SK-N-SH (cell line): ENCODE measurements at regions not wholly inside any gene's neighbourhood (a gene's known extent, or its start where the extent isn't known, plus 50 kb on each side); places are given as distances from the start of the nearest gene placed in this dataset.

ENCODE experiments used
- CTCF ChIA-PET: fragments of 300-600, 350-600 bp; formaldehyde crosslinking; extraction: SDS; loops from one replicate; lab custom pipeline; 2021; lab: Yijun Ruan, JAX
- POLR2A ChIA-PET: fragments of 350-600 bp; sonication (Branson Sonifier 250); formaldehyde crosslinking; extraction: SDS; loops from one replicate; lab custom pipeline; 2020; ENCODE audit warnings: antibody characterized with exemption, inconsistent platforms; lab: Yijun Ruan, JAX
- DNase-seq: peaks from one replicate; pipeline ENCODE4 v3.0.0; 2012
- H2AFZ ChIP-seq: fragments of 200-600 bp; sonication (generic); 2 replicates; pipeline ENCODE4 v1.8.1; 2016; ENCODE audit warnings: antibody characterized with exemption, mild to moderate bottlenecking, low read depth
- H3F3A ChIP-seq: fragments of 200-600 bp; sonication (generic); replicated peaks from 2 replicates; pipeline ENCODE3; 2016; ENCODE audit warnings: antibody characterized with exemption, mild to moderate bottlenecking; ENCODE audit not compliant: insufficient read depth
- H3K27ac ChIP-seq, 2 experiments: fragments of 200-500 bp in 1 of 2; fragments of 200-600 bp in 1 of 2; sonication (Bioruptor generic) in 1 of 2; sonication (generic), shearing (Covaris generic) in 1 of 2; 2 replicates each; pipeline versions ENCODE4 v1.5.1 to v1.6.1; 2014 to 2016; ENCODE audit warnings: low read depth in 2 of 2, inconsistent platforms in 1 of 2, low read length in 1 of 2, mild to moderate bottlenecking in 1 of 2, mixed read lengths in 1 of 2
- H3K27me3 ChIP-seq: fragments of 200-600 bp; sonication (generic), shearing (Covaris generic); 2 replicates; pipeline ENCODE4 v1.6.1; 2016; ENCODE audit warnings: mixed run types; ENCODE audit not compliant: insufficient read depth
- H3K36me3 ChIP-seq, 2 experiments: fragments of 200-500 bp in 1 of 2; fragments of 200-600 bp in 1 of 2; sonication (Bioruptor generic) in 1 of 2; sonication (generic) in 1 of 2; replicated peaks in 1 of 2; 2 replicates each; pipeline versions ENCODE3 to v1.5.1; 2014 to 2016; ENCODE audit warnings: low read length in 1 of 2, mild to moderate bottlenecking in 1 of 2; ENCODE audit not compliant: insufficient read depth in 2 of 2, control insufficient read depth in 1 of 2
- H3K4me1 ChIP-seq, 2 experiments: fragments of 200-500 bp in 1 of 2; fragments of 200-600 bp in 1 of 2; sonication (Bioruptor generic) in 1 of 2; sonication (generic), shearing (Covaris generic) in 1 of 2; 2 replicates each; pipeline versions ENCODE4 v1.5.1 to v1.6.1; 2014 to 2016; ENCODE audit warnings: low read depth in 1 of 2, low read length in 1 of 2, mixed run types in 1 of 2; ENCODE audit not compliant: insufficient read depth in 2 of 2, control insufficient read depth in 1 of 2
- H3K4me2 ChIP-seq: fragments of 200-600 bp; sonication (generic), shearing (Covaris generic); 2 replicates; pipeline ENCODE4 v1.6.1; 2017; ENCODE audit warnings: mixed run types
- H3K4me3 ChIP-seq, 2 experiments: fragments of 200-500 bp in 1 of 2; fragments of 200-600 bp in 1 of 2; sonication (Bioruptor generic) in 1 of 2; sonication (generic), shearing (Covaris generic) in 1 of 2; 2 replicates each; pipeline versions ENCODE4 v1.5.1 to v1.8.1; 2014 to 2016; ENCODE audit warnings: low read depth in 2 of 2, inconsistent platforms in 1 of 2, low read length in 1 of 2, mild to moderate bottlenecking in 1 of 2, mixed read lengths in 1 of 2, moderate library complexity in 1 of 2
- H3K79me2 ChIP-seq: fragments of 200-600 bp; sonication (generic); 2 replicates; pipeline ENCODE4 v1.8.1; 2017; ENCODE audit warnings: mild to moderate bottlenecking; ENCODE audit not compliant: insufficient read depth
- H3K9ac ChIP-seq: fragments of 200-600 bp; sonication (generic); 2 replicates; pipeline ENCODE4 v1.6.1; 2017; ENCODE audit warnings: mixed run types
- H3K9me2 ChIP-seq: fragments of 200-600 bp; sonication (generic); 2 replicates; pipeline ENCODE4 v1.6.1; 2017; ENCODE audit warnings: mixed run types
- H3K9me3 ChIP-seq: fragments of 200-600 bp; sonication (generic); 2 replicates; pipeline ENCODE4 v1.6.1; 2017; ENCODE audit warnings: mixed run types, mild to moderate bottlenecking, moderate library complexity
- H4K20me1 ChIP-seq: fragments of 200-600 bp; sonication (generic); 2 replicates; pipeline ENCODE4 v1.6.1; 2017; ENCODE audit warnings: mild to moderate bottlenecking, mixed run types; ENCODE audit not compliant: insufficient read depth
- FOSL2 ChIP-seq: IDR thresholded peaks from 2 replicates; pipeline ENCODE4 v1.4.0; 2012; ENCODE audit warnings: low read depth, mild to moderate bottlenecking, moderate library complexity, borderline replicate concordance
- GABPA ChIP-seq: IDR thresholded peaks from 2 replicates; pipeline ENCODE4 v1.4.0; 2012; ENCODE audit warnings: low read depth, mild to moderate bottlenecking
- JUND ChIP-seq: IDR thresholded peaks from 2 replicates; pipeline ENCODE4 v1.4.0; 2012
- NFIC ChIP-seq: IDR thresholded peaks from 2 replicates; pipeline ENCODE4 v1.4.0; 2012; ENCODE audit warnings: borderline replicate concordance
- POLR2AphosphoS5 ChIP-seq: IDR thresholded peaks from 2 replicates; pipeline ENCODE4 v1.6.1; 2012; ENCODE audit warnings: low read depth, low read length
- SIN3A ChIP-seq: IDR thresholded peaks from 2 replicates; pipeline ENCODE4 v1.6.1; 2012; ENCODE audit warnings: low read depth, mild to moderate bottlenecking, low read length, moderate library complexity, borderline replicate concordance
- TAF1 ChIP-seq: IDR thresholded peaks from 2 replicates; pipeline ENCODE4 v1.6.1; 2012; ENCODE audit warnings: low read depth, mild to moderate bottlenecking, low read length, moderate library complexity, borderline replicate concordance
- TCF12 ChIP-seq: IDR thresholded peaks from 2 replicates; pipeline ENCODE4 v1.4.0; 2012
- YY1 ChIP-seq: IDR thresholded peaks from 2 replicates; pipeline ENCODE4 v1.4.0; 2012; ENCODE audit warnings: low read depth, mild to moderate bottlenecking
- whole genome bisulfite sequencing: methylation state at CpG from one replicate; pipeline ENCODE4 v1.1.6; 2017; ENCODE audit warnings: low lambda C conversion rate; 5-methylcytosine and 5-hydroxymethylcytosine counted together
- TF ChIP-seq, protein P1 (sequence below): fragments of 150-350 bp; IDR thresholded peaks from 2 replicates; pipeline ENCODE4 v1.6.1; 2016; ENCODE audit warnings: mild to moderate bottlenecking, low read depth, low read length
- TF ChIP-seq, protein P2 (sequence below): IDR thresholded peaks from 2 replicates; pipeline ENCODE4 v1.4.0; 2012; ENCODE audit warnings: low read depth, borderline replicate concordance
- TF ChIP-seq, protein P3 (sequence below): IDR thresholded peaks from 2 replicates; pipeline ENCODE4 v1.4.0; 2012; ENCODE audit warnings: low read depth
- TF ChIP-seq, protein P4 (sequence below): fragments of 150-350 bp; IDR thresholded peaks from 2 replicates; pipeline ENCODE4 v1.6.1; 2017; ENCODE audit warnings: antibody characterized with exemption, low read length, low read depth, borderline replicate concordance

DNA sequence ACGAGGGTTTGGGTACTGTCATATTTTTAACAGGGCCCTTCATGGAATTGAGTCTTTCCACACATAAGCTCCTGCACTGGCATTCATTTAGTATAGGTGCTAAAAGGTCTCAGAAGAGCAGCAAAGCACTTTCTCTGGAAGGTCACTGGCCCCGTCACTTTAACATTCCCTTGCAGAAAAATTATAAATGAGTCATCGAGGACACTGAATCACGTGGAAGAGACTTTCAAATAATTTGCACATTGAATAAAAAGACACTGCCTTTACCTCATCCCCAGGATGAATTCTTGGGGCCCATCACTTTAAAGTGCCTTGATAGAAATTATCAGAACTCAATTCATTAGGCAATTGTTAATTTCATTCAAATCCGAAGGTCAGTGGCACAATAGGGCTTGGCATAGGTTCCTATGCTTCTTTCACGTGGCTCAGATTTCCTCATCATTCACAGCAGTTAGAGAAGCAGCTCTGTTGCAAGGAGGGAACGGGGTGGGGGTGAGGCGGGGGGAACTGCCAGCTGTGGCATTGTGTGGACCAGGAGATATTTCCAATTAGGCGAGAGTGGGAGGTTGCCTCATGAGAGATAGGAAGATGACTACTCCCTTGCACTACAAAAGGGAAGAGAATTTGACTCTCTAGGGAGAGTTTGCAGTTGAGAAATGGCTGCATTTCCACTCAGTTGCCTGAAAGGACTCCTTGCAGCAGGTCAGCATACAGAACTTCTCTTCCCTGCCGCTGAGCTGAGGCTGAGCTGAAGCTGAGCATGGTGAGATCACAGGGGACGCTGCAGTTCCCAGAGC lies 86.3 kb upstream of the NPAS2 start:
- peak overlapping the region; percentile 30; the same call in 1 of the 2 replicates for H3K9ac ChIP-seq
- peak overlapping the region; percentile 68 to 80 for H3K27ac ChIP-seq
- H2AFZ ChIP-seq = peak overlapping the region; percentile 82
- H3K79me2 ChIP-seq = no peaks in the 10 kb centered on the region
- no peaks in the 10 kb centered on the region for H4K20me1 ChIP-seq
- peaks cover 0 to 17% of the 10 kb centered on the region in 2 experiments; a peak in 3 of 4 replicates for H3K4me1 ChIP-seq
- H3K4me2 ChIP-seq = peak overlapping the region; percentile 60
- H3K36me3 ChIP-seq = no peaks in the 10 kb centered on the region
- ChIA-PET CTCF (interaction anchor here (0.8 kb wide), 1 partner anchor 126 kb away, joined by 3 read pairs; no protein-coding TSS in a partner anchor), POLR2A (no interaction called here)
- H3K9me2 ChIP-seq = no peaks in the 10 kb centered on the region
- DNase-seq = no peak
- peaks cover 6% of the 10 kb centered on the region for H3F3A ChIP-seq
- 15% methylated on average over 10 of the region's 11 CpGs for WGBS
- H3K27me3 ChIP-seq = no peaks in the 10 kb centered on the region
- H3K9me3 ChIP-seq = 0 out of 2 replicates have a peak, but pooled peaks cover 8% of the 10 kb centered on the region
- no peak overlapping the region for H3K4me3 ChIP-seq
- TF ChIP-seq, protein P1, sequence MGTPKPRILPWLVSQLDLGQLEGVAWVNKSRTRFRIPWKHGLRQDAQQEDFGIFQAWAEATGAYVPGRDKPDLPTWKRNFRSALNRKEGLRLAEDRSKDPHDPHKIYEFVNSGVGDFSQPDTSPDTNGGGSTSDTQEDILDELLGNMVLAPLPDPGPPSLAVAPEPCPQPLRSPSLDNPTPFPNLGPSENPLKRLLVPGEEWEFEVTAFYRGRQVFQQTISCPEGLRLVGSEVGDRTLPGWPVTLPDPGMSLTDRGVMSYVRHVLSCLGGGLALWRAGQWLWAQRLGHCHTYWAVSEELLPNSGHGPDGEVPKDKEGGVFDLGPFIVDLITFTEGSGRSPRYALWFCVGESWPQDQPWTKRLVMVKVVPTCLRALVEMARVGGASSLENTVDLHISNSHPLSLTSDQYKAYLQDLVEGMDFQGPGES = no peak
- TF ChIP-seq, protein P2, sequence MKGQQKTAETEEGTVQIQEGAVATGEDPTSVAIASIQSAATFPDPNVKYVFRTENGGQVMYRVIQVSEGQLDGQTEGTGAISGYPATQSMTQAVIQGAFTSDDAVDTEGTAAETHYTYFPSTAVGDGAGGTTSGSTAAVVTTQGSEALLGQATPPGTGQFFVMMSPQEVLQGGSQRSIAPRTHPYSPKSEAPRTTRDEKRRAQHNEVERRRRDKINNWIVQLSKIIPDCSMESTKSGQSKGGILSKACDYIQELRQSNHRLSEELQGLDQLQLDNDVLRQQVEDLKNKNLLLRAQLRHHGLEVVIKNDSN = peak; percentile 61; the same call in 1 of the 2 replicates
- TF ChIP-seq TCF12 (peak; percentile 27), GABPA (no peak), JUND (peak; percentile 61), FOSL2 (peak; percentile 76), TAF1 (0 out of 2 replicates have a peak, but pooled peaks have one; percentile 2), YY1 (no peak), NFIC (peak; percentile 24; the same call in 1 of the 2 replicates), POLR2AphosphoS5 (0 out of 2 replicates have a peak, but pooled peaks have one; percentile 4), SIN3A (no peak)
- TF ChIP-seq, protein P3, sequence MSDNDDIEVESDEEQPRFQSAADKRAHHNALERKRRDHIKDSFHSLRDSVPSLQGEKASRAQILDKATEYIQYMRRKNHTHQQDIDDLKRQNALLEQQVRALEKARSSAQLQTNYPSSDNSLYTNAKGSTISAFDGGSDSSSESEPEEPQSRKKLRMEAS = peak; percentile 76

DNA sequence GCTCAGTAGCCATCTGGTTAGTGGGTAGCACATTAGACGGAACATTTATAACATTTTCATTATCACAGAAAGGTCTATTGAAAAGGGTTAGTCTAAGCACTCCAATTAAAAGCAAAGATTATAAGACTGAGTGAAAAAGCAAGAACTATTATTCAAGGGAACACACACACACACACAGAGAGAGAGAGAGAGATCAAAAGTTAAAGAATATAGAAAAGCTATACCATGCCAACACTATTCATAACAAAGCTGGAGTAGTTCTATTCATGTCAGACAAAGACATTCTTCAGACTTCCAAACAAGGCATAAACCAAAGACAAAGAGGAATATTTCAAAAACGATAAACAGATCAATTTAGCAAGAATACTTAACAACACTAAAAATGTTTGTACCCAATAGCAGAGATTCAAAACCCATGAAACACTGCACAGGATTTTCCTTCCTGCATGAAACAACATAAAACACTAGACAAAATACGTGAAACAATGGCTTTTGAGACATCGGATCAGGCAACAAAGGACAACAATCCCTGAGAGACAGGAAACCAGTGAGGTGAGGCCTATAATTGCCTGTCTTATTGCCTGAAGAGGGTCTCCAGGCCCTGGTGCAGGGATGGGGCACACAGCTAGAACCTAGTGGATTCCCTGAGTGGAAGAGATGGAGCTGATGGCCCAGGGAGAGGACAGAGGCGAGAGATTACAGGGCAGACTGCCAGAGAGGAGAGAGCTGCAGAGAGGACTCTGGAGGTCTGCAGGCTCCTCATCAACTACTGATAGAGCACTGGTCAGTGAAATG lies 83.6 kb upstream of the NPAS2 start:
- Histone ChIP-seq H3K4me3 (no peak overlapping the region), H3K4me2 (no peak overlapping the region), H3K27me3 (no peaks in the 10 kb centered on the region), H3K9ac (no peak overlapping the region), H3K9me2 (no peaks in the 10 kb centered on the region), H3K9me3 (no peaks in the 10 kb centered on the region), H3K79me2 (no peaks in the 10 kb centered on the region), H4K20me1 (no peaks in the 10 kb centered on the region), H3K27ac (no peak overlapping the region), H3K4me1 (peaks cover 0 to 17% of the 10 kb centered on the region in 2 experiments; a peak in 3 of 4 replicates), H2AFZ (no peak overlapping the region), H3K36me3 (no peaks in the 10 kb centered on the region), H3F3A (peaks cover 6% of the 10 kb centered on the region)
- TF ChIP-seq, protein P4, sequence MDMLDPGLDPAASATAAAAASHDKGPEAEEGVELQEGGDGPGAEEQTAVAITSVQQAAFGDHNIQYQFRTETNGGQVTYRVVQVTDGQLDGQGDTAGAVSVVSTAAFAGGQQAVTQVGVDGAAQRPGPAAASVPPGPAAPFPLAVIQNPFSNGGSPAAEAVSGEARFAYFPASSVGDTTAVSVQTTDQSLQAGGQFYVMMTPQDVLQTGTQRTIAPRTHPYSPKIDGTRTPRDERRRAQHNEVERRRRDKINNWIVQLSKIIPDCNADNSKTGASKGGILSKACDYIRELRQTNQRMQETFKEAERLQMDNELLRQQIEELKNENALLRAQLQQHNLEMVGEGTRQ = no peak
- ChIA-PET CTCF (no interaction called here), POLR2A (no interaction called here)
- no peak for DNase-seq
- whole genome bisulfite sequencing = 75% methylated on average over 5 of the region's 5 CpGs
